Glutamatergic neuron (in vitro differentiated cells): ENCODE measurements at regions not wholly inside any gene's neighbourhood (a gene's known extent, or its start where the extent isn't known, plus 50 kb on each side); places are given as distances from the start of the nearest gene placed in this dataset.

Experiments used
- DNase-seq: peaks from one replicate; pipeline ENCODE4 v3.0.0; 2022
- H3K27ac Mint-ChIP-seq: one replicate; pipeline ENCODE4 v1.8.0; 2020; ENCODE audit warnings: mild to moderate bottlenecking, mixed read lengths, inconsistent platforms; ENCODE audit not compliant: unreplicated experiment
- H3K27me3 Mint-ChIP-seq: one replicate; pipeline ENCODE4 v1.8.0; 2020; ENCODE audit warnings: mild to moderate bottlenecking, moderate library complexity, mixed read lengths, inconsistent platforms; ENCODE audit not compliant: unreplicated experiment
- H3K36me3 Mint-ChIP-seq: one replicate; pipeline ENCODE4 v1.8.0; 2020; ENCODE audit warnings: mild to moderate bottlenecking, mixed read lengths, inconsistent platforms; ENCODE audit not compliant: unreplicated experiment
- H3K4me1 Mint-ChIP-seq: one replicate; pipeline ENCODE4 v1.8.0; 2020; ENCODE audit warnings: mild to moderate bottlenecking, low read depth, mixed read lengths, inconsistent platforms; ENCODE audit not compliant: unreplicated experiment
- H3K4me3 Mint-ChIP-seq: one replicate; pipeline ENCODE4 v1.8.0; 2020; ENCODE audit warnings: mild to moderate bottlenecking, mixed read lengths, inconsistent platforms; ENCODE audit not compliant: unreplicated experiment
- H3K9me3 Mint-ChIP-seq: one replicate; pipeline ENCODE4 v1.8.0; 2020; ENCODE audit warnings: mild to moderate bottlenecking, moderate library complexity, mixed read lengths, inconsistent platforms; ENCODE audit not compliant: unreplicated experiment
- CTCF ChIP-seq: fragments of 200-600 bp; sonication (generic); IDR thresholded peaks from one replicate; pipeline ENCODE4 v1.5.0; 2021; ENCODE audit not compliant: partially characterized antibody, unreplicated experiment

DNA sequence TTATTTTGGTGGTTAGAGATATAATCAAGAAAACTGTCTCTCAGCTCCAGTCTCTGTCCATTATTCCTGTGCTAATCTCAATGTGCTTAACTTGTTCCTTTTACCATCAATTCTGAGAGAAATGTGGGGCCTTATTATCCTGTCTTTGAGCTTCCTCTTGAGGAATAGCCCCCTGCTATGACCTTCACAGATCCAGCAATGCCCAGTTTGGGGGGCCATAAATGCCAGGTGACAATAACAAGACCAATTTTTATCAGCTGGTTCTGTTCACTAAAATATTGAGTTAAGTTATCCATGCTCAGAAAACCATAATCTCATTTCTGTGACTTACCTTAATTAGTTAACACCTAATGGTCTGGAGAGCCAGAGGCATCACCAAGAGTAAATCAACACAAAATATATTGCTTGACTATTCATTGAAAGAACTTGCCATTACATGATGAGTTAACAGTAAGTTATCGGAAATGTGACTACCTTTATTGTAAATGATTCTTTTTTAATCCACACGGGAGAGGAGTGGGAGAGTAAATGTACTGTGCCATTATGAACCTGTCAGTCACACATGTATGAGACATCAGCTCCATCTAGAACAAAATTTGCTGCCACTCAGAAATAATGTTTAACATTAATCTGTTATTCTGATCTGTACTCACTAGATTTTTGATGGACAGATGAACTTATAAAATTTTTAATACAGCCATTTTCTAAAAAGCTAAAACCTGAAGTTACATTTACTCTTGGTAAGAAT is 149.7 kb downstream of the ID4 start:
- no peak overlapping the region for H3K4me3 Mint-ChIP-seq
- no peak for DNase-seq
- H3K4me1 Mint-ChIP-seq, result no peaks in the 10 kb centered on the region
- no peaks in the 10 kb centered on the region for H3K9me3 Mint-ChIP-seq
- TF ChIP-seq CTCF, result no peak
- H3K36me3 Mint-ChIP-seq, result no peaks in the 10 kb centered on the region
- no peaks in the 10 kb centered on the region for H3K27me3 Mint-ChIP-seq
- H3K27ac Mint-ChIP-seq, result no peak overlapping the region

GRCh38 chr6:19988555-19988954 is 151.4 kb downstream of the ID4 start:
- no peaks in the 10 kb centered on the region for H3K27me3 Mint-ChIP-seq
- H3K9me3 Mint-ChIP-seq, result no peaks in the 10 kb centered on the region
- no peaks in the 10 kb centered on the region for H3K36me3 Mint-ChIP-seq
- H3K4me1 Mint-ChIP-seq, result no peaks in the 10 kb centered on the region
- no peak for TF ChIP-seq CTCF
- no peak for DNase-seq
- H3K4me3 Mint-ChIP-seq, result no peak overlapping the region
- no peak overlapping the region for H3K27ac Mint-ChIP-seq

GRCh38 chr6:19991176-19991575 is 154.0 kb downstream of the ID4 start:
- DNase-seq, result no peak
- Mint-ChIP-seq H3K9me3 (no peaks in the 10 kb centered on the region), H3K4me3 (no peak overlapping the region), H3K36me3 (no peaks in the 10 kb centered on the region), H3K27me3 (peaks cover 3% of the 10 kb centered on the region), H3K27ac (no peak overlapping the region), H3K4me1 (peaks cover 9% of the 10 kb centered on the region)
- TF ChIP-seq CTCF, result no peak

- Mint-ChIP-seq H3K9me3 (peaks cover 8% of the 10 kb centered on the region), H3K27me3 (peaks cover 9% of the 10 kb centered on the region), H3K4me1 (peaks cover 25% of the 10 kb centered on the region), H3K36me3 (no peaks in the 10 kb centered on the region), H3K27ac (peak overlapping the region; percentile 1), H3K4me3 (no peak overlapping the region)
- no peak for TF ChIP-seq CTCF
- no peak for DNase-seq
These were observed 157.7 kb downstream of the ID4 start for GRCh38 chr6:19994909-19995308.

DNA sequence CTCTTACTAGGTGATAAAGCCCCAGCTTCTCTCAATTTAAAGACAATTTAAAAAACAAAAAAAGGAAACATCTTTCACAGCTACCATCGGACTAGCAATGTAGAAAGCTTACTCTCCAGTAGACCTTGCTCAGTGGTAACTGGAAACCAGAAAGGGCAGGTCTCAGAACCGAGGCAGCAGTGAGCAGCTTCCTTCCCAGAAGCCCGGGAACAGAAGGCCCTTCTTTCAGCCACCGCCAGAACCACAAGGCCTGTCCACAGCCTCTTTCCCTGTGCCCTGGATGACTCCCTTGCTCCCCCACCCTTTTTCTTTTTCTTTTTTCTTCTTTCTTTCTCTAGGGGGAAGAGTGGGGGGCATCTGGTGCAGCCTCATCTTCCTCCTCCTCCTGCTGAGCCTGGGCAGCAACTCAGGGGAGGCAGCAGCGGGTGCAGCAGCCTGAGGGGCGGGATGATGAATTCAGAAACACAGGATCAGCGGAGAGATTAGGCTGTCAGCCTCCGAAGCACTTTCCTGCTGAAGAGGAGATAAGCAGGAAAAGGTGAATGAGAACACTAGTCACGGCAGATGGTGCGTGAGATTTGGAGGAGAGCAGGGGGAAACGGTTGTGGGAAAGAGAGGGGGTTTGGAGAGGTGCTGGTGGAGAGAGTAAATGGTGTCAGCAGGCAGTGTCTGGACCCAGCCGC is 158.5 kb downstream of the ID4 start:
- no peak for DNase-seq
- peaks cover 25% of the 10 kb centered on the region for H3K4me1 Mint-ChIP-seq
- no peaks in the 10 kb centered on the region for H3K36me3 Mint-ChIP-seq
- peak overlapping the region; percentile 18 for H3K4me3 Mint-ChIP-seq
- peaks cover 9% of the 10 kb centered on the region for H3K27me3 Mint-ChIP-seq
- H3K9me3 Mint-ChIP-seq, result peaks cover 8% of the 10 kb centered on the region
- H3K27ac Mint-ChIP-seq, result peak overlapping the region; percentile 69
- TF ChIP-seq CTCF, result no peak
